ENCODE measurements at regions not wholly inside any gene's neighbourhood (a gene's known extent, or its start where the extent isn't known, plus 50 kb on each side); places are given as distances from the start of the nearest gene placed in this dataset.

DNA sequence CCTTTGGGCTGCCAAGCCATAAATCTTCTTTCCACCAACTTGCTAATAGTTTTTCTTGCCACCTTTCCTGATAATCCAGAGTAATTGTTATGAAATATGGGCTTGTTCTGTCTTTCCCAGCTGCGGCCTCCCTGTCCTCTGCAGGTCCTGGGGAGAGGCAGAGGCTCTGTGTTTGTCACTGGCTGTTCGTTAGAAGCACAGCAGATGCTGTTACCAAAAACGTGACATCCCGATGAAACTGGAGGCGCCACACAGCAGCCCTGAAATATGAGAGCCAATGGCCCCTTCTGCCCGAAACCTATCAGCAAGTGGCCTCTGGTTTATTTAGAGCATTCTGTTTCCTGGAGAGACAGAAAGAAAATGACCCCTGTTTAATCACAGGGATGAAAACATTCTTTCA lies 115.1 kb upstream of the ANKFN1 start:
- TF ChIP-seq, protein P1, sequence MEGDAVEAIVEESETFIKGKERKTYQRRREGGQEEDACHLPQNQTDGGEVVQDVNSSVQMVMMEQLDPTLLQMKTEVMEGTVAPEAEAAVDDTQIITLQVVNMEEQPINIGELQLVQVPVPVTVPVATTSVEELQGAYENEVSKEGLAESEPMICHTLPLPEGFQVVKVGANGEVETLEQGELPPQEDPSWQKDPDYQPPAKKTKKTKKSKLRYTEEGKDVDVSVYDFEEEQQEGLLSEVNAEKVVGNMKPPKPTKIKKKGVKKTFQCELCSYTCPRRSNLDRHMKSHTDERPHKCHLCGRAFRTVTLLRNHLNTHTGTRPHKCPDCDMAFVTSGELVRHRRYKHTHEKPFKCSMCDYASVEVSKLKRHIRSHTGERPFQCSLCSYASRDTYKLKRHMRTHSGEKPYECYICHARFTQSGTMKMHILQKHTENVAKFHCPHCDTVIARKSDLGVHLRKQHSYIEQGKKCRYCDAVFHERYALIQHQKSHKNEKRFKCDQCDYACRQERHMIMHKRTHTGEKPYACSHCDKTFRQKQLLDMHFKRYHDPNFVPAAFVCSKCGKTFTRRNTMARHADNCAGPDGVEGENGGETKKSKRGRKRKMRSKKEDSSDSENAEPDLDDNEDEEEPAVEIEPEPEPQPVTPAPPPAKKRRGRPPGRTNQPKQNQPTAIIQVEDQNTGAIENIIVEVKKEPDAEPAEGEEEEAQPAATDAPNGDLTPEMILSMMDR (IDR thresholded peaks at IDR 0.05): no peak
- no peak for TF ChIP-seq POLR2A (IDR thresholded peaks at IDR 0.05)
- no peaks in the 10 kb centered on the region for H3K36me3 ChIP-seq
- H3K4me3 ChIP-seq: no peak overlapping the region
- H3K27me3 ChIP-seq: no peaks in the 10 kb centered on the region
- no peaks in the 10 kb centered on the region for H3K4me1 ChIP-seq
- H3K27ac ChIP-seq: no peak overlapping the region
- DNase-seq: no peak
- no peaks in the 10 kb centered on the region for H3K9me3 ChIP-seq

DNA sequence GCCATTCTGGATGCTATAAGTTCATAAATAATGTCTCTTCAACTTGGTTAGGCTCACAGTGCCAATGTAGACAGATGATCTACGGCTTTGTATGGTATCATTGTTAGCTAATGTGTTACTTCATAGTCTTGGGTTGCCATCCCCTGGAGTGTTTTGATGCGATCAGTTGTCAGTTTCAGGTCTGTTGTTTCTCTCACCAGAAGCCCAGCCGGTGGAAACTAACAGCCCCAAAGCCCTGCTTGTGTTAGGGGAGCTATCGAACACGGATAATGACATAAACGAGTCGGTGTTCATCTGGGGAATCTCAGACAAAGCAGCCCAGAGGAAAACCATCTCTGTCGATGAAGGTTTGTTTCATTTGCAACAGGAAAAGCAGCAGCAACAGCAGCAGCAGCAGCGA lies 107.4 kb upstream of the ANKFN1 start:
- no peak for DNase-seq
- no peaks in the 10 kb centered on the region for H3K36me3 ChIP-seq
- TF ChIP-seq, protein P1 (IDR thresholded peaks at IDR 0.05): no peak
- TF ChIP-seq POLR2A (IDR thresholded peaks at IDR 0.05): no peak

DNA sequence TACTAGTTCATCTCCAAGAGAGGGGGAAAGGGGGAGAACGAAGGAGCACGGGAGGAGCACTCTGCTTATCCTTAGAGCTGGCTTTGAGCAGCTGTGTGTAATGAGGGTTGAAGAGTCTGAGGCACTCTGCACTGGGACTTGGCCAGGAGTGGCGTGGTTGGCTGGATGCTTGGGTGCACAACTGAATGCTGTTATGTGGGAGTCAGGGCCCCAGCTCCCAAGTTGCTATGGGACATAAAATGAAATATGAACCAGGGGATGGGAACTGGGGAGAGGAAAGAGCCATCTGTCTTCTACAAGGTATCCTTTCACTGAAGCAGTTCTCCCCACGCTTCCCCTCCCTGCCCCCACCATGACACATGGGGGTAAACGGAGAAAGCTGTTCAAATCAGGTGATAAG lies 105.9 kb upstream of the ANKFN1 start:
- Histone ChIP-seq H3K27me3 (no peaks in the 10 kb centered on the region), H3K4me3 (no peak overlapping the region), H3K36me3 (no peaks in the 10 kb centered on the region), H3K9me3 (no peaks in the 10 kb centered on the region), H3K4me1 (no peaks in the 10 kb centered on the region), H3K27ac (no peak overlapping the region)
- no peak for TF ChIP-seq POLR2A (IDR thresholded peaks at IDR 0.05)
- TF ChIP-seq, protein P1 (IDR thresholded peaks at IDR 0.05): no peak
- DNase-seq: no peak

More for the DNA sequence above, 107.4 kb upstream of the ANKFN1 start:
- Histone ChIP-seq H3K27ac (no peak overlapping the region), H3K4me3 (no peak overlapping the region), H3K27me3 (no peaks in the 10 kb centered on the region), H3K4me1 (no peaks in the 10 kb centered on the region), H3K9me3 (no peaks in the 10 kb centered on the region)

DNA sequence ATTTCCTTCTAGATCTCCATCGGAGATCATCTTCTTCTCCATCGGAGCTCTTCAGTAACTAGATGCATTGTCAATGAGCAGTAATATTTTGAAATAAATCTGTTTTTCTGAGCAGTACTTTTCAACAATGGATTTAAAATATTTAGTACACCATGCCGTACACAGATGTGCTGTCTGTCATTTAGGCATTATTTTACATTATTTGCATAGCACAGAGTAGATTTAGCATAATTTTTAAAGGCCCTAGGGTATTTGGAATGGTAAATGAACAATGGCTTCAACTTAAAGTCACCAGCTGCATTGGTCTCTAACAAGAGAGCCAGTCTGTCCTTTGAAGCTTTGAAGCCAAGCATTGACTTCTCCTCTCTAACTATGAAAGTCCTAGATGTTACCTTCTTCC lies 95.4 kb upstream of the ANKFN1 start:
- Histone ChIP-seq H3K27ac (no peak overlapping the region), H3K36me3 (no peaks in the 10 kb centered on the region), H3K4me1 (no peaks in the 10 kb centered on the region), H3K9me3 (no peaks in the 10 kb centered on the region), H3K27me3 (no peaks in the 10 kb centered on the region), H3K4me3 (no peak overlapping the region)
- no peak for DNase-seq
- TF ChIP-seq, protein P1 (IDR thresholded peaks at IDR 0.05): no peak
- TF ChIP-seq POLR2A (IDR thresholded peaks at IDR 0.05): no peak

DNA sequence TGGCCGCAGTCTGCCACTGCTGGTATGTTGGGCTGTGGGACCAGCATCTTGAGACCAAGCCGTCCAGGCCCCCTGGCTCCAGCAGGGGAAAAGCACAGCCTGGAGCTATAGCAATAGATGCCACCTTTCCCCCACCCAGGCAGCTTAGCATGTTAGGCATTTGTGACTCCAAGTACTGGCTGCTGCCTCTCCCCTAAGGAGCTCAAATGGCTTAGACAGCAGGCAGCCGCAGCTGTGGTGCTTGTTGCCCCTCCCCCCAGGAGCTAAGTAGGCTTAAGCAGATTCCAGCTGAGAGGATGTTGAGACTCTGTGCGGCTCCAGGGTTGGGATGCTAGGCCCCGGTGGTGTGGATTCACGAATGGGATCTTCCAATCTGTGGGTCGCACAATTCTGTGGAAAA lies 88.8 kb upstream of the ANKFN1 start:
- no peak for DNase-seq
- Histone ChIP-seq H3K27ac (no peak overlapping the region), H3K4me1 (no peaks in the 10 kb centered on the region), H3K4me3 (no peak overlapping the region), H3K36me3 (no peaks in the 10 kb centered on the region), H3K27me3 (no peaks in the 10 kb centered on the region), H3K9me3 (no peaks in the 10 kb centered on the region)
- no peak for TF ChIP-seq POLR2A (IDR thresholded peaks at IDR 0.05)
- TF ChIP-seq, protein P1 (IDR thresholded peaks at IDR 0.05): no peak

DNA sequence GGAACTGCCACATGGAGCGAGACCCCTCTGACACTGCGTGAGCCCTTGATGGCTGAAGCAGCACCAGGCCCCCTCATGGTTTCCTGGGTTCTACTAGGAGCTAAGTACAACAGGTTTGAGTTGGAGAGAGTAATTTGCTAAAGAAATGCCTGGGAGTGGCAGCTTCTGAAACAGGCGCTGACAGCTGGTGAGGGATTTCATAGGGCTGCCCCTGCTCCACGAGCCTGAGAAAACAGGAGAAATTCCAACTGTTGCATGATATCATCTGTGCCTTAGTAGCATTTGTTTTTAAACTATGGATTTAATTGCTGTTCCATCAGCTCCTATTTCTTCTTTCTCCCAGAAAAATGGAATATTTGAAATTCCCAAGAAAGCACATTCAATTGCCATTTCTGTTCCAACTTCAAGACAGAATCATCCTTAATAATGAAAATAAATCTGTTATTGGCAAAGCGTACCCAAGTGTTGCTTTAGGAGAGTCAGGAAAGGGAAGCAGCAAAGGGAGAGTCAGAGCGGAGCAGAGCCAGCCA lies 78.8 kb upstream of the ANKFN1 start:
- Histone ChIP-seq H3K36me3 (no peaks in the 10 kb centered on the region), H3K4me1 (no peaks in the 10 kb centered on the region), H3K9me3 (no peaks in the 10 kb centered on the region), H3K27me3 (no peaks in the 10 kb centered on the region), H3K27ac (no peak overlapping the region), H3K4me3 (no peak overlapping the region)
- TF ChIP-seq, protein P1 (IDR thresholded peaks at IDR 0.05): no peak
- no peak for TF ChIP-seq POLR2A (IDR thresholded peaks at IDR 0.05)
- DNase-seq: no peak

Measured in Peyer's patch (tissue), 4 donors.